ENCODE measurements at regions not wholly inside any gene's neighbourhood (a gene's known extent, or its start where the extent isn't known, plus 50 kb on each side); places are given as distances from the start of the nearest gene placed in this dataset.

DNA sequence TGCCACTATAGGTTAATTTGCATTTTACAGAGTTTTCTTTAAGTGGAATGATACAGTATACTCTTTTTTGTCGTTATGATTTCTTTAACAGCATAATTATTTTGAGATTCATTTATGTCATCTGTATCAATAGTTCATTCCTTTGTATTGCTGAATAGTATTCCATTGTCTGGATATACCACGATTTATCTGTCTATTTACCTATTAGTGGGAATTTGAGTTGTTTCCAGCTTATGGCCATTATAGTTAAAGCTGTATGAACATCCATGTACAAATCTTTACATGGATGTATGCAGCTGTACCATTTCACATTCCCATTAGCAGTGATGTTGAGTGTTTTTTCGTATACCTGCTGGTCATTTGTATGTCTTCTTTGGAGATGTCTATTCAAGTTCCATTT lies 163.9 kb downstream of the ETNK1 start:
- no peaks in the 10 kb centered on the region for H3K27me3 ChIP-seq (ENCODE audit: insufficient read depth, low read length)
- WGBS: 100% methylated on average over 1 of the region's 3 CpGs
- H3K9ac ChIP-seq (ENCODE audit: low read depth, low read length): no peak overlapping the region
- no peak overlapping the region for H3K27ac ChIP-seq (ENCODE audit: low read depth, low read length)
- H3K4me1 ChIP-seq (ENCODE audit: insufficient read depth, low read length): no peaks in the 10 kb centered on the region; the same call in 1 of the 2 replicates
- no peak overlapping the region for H3K4me3 ChIP-seq (ENCODE audit: low read length)
- H3K36me3 ChIP-seq (ENCODE audit: insufficient read depth, low read length): no peaks in the 10 kb centered on the region
- 0 out of 2 replicates have a peak, but pooled peaks cover under 1% of the 10 kb centered on the region for H3K9me3 ChIP-seq (ENCODE audit: insufficient read depth, low read depth, low read length)

DNA sequence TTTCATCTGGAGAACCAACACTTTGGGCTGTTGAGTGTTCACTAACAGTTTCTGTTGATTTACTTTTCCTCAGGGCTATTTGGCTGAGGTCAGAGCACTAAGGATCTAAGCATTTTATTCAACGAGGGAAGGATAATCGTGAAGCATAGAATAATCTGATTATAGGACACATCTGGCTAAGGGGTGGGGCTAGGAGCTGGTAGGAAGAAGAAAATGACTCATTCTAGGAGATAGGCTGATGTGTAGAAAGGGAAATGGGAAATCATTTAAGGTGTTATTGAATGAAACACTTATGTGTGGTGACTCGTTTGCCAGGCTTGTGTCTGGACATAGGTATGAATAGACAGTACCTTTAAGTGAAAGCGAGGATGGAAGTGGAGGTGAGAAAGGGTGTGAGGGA lies 167.2 kb downstream of the ETNK1 start:
- Histone ChIP-seq H3K27ac (ENCODE audit: low read depth, low read length) (no peak overlapping the region), H3K9me3 (ENCODE audit: insufficient read depth, low read depth, low read length) (no peaks in the 10 kb centered on the region), H3K4me1 (ENCODE audit: insufficient read depth, low read length) (no peaks in the 10 kb centered on the region), H3K36me3 (ENCODE audit: insufficient read depth, low read length) (no peaks in the 10 kb centered on the region), H3K4me3 (ENCODE audit: low read length) (no peak overlapping the region), H3K9ac (ENCODE audit: low read depth, low read length) (no peak overlapping the region), H3K27me3 (ENCODE audit: insufficient read depth, low read length) (no peaks in the 10 kb centered on the region)
- WGBS: 90% methylated on average over 4 of the region's 4 CpGs

DNA sequence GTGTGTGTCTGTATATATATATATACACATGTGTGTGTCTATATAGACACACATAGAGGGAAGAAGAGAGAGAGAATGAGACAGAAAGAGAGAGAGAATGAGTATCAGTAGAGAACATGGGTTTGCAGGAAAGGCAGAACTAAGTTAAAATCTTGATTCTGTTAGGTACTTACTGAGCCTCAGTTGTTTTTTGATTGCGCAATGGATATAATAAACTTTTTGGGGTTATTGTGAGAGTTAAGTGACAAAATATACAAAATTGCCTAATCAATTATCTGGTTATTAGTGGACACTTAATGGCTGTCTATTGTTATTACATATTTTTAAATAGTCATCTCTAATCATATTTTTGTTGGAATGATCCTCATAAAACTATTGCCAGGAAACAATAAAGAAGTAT lies 169.0 kb downstream of the ETNK1 start:
- Histone ChIP-seq H3K9me3 (ENCODE audit: insufficient read depth, low read depth, low read length) (no peaks in the 10 kb centered on the region), H3K4me3 (ENCODE audit: low read length) (no peak overlapping the region), H3K4me1 (ENCODE audit: insufficient read depth, low read length) (no peaks in the 10 kb centered on the region), H3K27ac (ENCODE audit: low read depth, low read length) (no peak overlapping the region), H3K27me3 (ENCODE audit: insufficient read depth, low read length) (no peaks in the 10 kb centered on the region), H3K36me3 (ENCODE audit: insufficient read depth, low read length) (no peaks in the 10 kb centered on the region), H3K9ac (ENCODE audit: low read depth, low read length) (no peak overlapping the region)
- WGBS: 79% methylated on average over 1 of the region's 1 CpG

DNA sequence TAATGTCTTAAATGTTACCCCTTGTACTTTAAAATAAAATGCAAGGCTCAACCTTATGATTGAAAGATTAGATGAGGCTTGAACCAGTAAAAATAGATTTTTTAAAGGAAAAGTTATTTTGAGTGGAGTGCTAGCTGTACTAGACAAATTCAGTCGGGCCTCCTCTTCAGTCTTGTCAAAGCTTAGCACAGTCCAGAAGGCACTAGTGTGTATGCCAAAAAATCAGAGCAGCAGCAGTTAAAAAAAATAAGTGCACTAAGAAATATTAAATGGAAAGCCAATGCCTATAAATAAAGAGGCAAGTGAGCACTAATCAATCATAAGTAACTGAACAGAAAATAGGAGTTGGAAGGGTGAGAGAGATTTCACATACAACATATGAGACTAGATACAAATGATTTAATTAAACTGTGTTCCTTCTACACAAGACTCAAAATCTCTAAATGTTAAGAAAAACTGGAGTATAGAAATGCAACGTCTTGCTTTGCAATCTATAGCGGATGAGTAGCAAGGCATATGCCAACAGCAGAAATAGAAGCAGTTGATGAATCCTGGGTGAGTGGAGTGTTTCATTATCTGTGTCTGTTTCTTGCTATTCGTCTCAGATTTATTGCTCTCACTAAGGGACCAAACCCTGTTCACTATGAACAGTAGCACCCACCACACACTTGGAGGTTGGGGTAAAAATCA lies 172.1 kb downstream of the ETNK1 start:
- 0 out of 2 replicates have a peak, but pooled peaks cover 3% of the 10 kb centered on the region for H3K4me1 ChIP-seq (ENCODE audit: insufficient read depth, low read length)
- no peaks in the 10 kb centered on the region for H3K27me3 ChIP-seq (ENCODE audit: insufficient read depth, low read length)
- H3K27ac ChIP-seq (ENCODE audit: low read depth, low read length): no peak overlapping the region
- H3K9ac ChIP-seq (ENCODE audit: low read depth, low read length): no peak overlapping the region
- WGBS: 99% methylated on average over 3 of the region's 4 CpGs
- no peaks in the 10 kb centered on the region for H3K36me3 ChIP-seq (ENCODE audit: insufficient read depth, low read length)
- H3K4me3 ChIP-seq (ENCODE audit: low read length): no peak overlapping the region
- H3K9me3 ChIP-seq (ENCODE audit: insufficient read depth, low read depth, low read length): no peaks in the 10 kb centered on the region

DNA sequence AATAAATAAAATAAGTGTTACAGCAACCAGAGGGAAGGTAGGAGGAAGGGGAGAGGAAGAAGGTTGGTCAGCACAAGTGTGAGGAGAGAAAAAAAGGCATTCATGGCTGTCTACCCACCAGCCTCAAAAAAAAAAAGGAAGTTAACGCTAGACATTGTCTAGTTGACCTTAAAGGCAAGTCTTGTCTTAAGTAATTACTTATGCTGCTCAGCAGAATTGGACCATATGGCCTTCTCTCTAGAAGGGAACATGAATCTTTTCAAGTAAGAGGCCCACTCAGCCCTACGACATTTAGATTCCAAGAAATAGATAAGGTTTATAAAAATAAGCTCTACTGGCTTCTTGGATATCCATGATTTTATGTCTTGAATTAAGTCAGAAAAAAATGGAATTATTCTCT lies 172.7 kb downstream of the ETNK1 start:
- H3K27me3 ChIP-seq (ENCODE audit: insufficient read depth, low read length): no peaks in the 10 kb centered on the region

DNA sequence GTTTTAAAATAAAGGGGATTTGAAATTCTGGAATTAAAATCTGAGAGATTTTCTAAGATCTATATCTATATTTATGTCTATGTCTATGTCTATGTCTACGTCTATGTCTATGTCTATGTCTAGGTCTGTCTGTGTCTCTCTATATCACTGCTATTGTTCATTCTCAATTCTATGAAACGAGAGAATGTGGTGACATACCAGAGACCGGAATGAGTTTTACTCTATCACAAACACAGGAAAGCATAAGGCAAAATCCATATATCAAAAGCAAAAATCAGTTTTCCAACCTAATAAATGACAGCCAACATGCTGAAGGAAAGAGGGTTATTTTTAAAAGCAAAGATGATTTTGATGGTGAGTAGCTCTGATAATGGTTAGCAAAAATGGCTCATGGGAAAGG lies 173.1 kb downstream of the ETNK1 start:
- H3K4me3 ChIP-seq (ENCODE audit: low read length): no peak overlapping the region
- WGBS: 96% methylated on average over 3 of the region's 3 CpGs
- H3K4me1 ChIP-seq (ENCODE audit: insufficient read depth, low read length): peaks cover 8% of the 10 kb centered on the region
- H3K9me3 ChIP-seq (ENCODE audit: insufficient read depth, low read depth, low read length): no peaks in the 10 kb centered on the region
- H3K27ac ChIP-seq (ENCODE audit: low read depth, low read length): no peak overlapping the region
- H3K9ac ChIP-seq (ENCODE audit: low read depth, low read length): no peak overlapping the region
- H3K36me3 ChIP-seq (ENCODE audit: insufficient read depth, low read length): no peaks in the 10 kb centered on the region
- H3K27me3 ChIP-seq (ENCODE audit: insufficient read depth, low read length): no peaks in the 10 kb centered on the region

More for the DNA sequence above, 172.7 kb downstream of the ETNK1 start:
- no peaks in the 10 kb centered on the region for H3K36me3 ChIP-seq (ENCODE audit: insufficient read depth, low read length)
- WGBS: 89% methylated on average over 1 of the region's 2 CpGs
- no peaks in the 10 kb centered on the region for H3K9me3 ChIP-seq (ENCODE audit: insufficient read depth, low read depth, low read length)
- H3K4me3 ChIP-seq (ENCODE audit: low read length): no peak overlapping the region
- H3K9ac ChIP-seq (ENCODE audit: low read depth, low read length): no peak overlapping the region
- H3K27ac ChIP-seq (ENCODE audit: low read depth, low read length): no peak overlapping the region
- H3K4me1 ChIP-seq (ENCODE audit: insufficient read depth, low read length): 0 out of 2 replicates have a peak, but pooled peaks cover 4% of the 10 kb centered on the region

DNA sequence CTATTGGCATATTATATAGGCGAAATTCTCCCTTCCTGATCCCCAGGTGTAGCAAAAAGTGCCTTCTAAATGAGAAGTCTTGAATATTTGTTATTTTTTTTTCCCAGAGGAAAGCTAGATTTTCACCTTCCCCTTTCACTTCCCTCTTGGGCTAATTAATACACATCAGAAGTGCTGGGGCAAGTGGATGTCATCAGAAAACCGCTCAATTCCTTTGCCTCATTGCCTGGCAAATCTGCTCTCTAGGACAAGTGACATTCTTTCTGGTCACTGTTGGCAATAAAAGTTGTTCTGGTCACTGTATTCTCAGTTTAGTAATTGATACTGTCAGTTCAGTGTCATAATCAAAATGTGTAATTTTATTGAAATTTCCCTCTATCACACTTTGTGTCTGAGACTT lies 174.5 kb downstream of the ETNK1 start:
- peaks cover 10% of the 10 kb centered on the region for H3K4me1 ChIP-seq (ENCODE audit: insufficient read depth, low read length)
- 100% methylated on average over 2 of the region's 2 CpGs for WGBS
- no peaks in the 10 kb centered on the region for H3K27me3 ChIP-seq (ENCODE audit: insufficient read depth, low read length)
- no peak overlapping the region for H3K9ac ChIP-seq (ENCODE audit: low read depth, low read length)
- H3K27ac ChIP-seq (ENCODE audit: low read depth, low read length): no peak overlapping the region
- no peaks in the 10 kb centered on the region for H3K36me3 ChIP-seq (ENCODE audit: insufficient read depth, low read length)
- H3K4me3 ChIP-seq (ENCODE audit: low read length): no peak overlapping the region
- H3K9me3 ChIP-seq (ENCODE audit: insufficient read depth, low read depth, low read length): no peaks in the 10 kb centered on the region

DNA sequence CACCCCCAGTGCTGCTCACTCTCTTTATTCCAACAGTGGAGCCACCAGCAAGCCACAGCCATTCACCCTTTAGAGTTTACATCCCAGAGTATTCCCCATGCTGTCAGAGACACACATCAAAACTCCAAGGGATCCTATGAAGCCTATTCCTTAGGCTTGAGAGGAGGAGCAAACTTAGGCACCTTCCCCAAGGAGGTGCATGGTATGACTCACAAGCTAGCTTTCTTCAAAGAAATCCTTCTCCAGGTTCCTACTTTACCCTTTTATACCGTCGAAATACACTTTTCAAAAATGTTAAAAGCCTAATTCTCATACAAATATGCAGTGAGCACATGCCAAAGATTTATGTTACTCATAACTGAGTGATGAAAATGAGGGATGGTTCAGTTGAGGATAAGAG lies 175.4 kb downstream of the ETNK1 start:
- Histone ChIP-seq H3K36me3 (ENCODE audit: insufficient read depth, low read length) (no peaks in the 10 kb centered on the region), H3K9ac (ENCODE audit: low read depth, low read length) (no peak overlapping the region), H3K4me1 (ENCODE audit: insufficient read depth, low read length) (peaks cover 10% of the 10 kb centered on the region), H3K9me3 (ENCODE audit: insufficient read depth, low read depth, low read length) (no peaks in the 10 kb centered on the region), H3K27ac (ENCODE audit: low read depth, low read length) (no peak overlapping the region), H3K4me3 (ENCODE audit: low read length) (no peak overlapping the region), H3K27me3 (ENCODE audit: insufficient read depth, low read length) (no peaks in the 10 kb centered on the region)
- WGBS: 88% methylated on average over 2 of the region's 2 CpGs

DNA sequence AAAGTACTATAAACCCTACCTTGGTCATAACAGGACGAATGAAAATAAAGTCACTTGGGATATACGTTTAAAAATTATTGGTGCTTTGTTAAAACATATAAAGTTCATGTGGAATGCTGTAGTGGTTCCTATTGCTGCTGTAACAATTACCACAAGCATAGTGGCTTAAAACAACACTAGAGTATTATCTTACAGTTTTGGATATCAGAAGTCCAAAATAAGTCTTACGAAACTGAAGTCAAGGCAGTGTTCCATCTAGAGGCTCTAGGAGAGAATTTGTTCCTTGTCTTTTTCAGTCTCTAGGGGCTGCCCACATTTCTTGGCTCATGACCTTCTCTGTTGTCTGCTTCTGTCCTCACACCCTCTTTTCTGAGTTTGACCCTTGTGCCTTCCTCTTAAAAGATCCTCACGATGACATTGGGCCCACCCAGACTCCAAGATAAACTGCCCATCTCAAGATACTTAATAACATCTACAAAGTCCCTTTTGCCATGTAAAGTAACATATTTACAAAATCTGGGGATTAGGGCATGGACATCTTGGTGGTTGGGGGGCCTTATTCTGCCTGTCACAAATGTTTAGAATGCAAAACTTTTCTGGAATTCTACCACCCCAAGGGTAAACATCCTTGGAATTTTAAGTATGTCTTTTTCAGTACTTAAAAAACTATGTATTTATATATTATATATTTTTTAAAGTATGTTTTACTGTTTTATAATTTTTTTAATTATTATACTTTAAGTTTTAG lies 178.1 kb downstream of the ETNK1 start:
- Histone ChIP-seq H3K27me3 (ENCODE audit: insufficient read depth, low read length) (no peaks in the 10 kb centered on the region), H3K9me3 (ENCODE audit: insufficient read depth, low read depth, low read length) (no peaks in the 10 kb centered on the region), H3K36me3 (ENCODE audit: insufficient read depth, low read length) (no peaks in the 10 kb centered on the region), H3K4me1 (ENCODE audit: insufficient read depth, low read length) (peaks cover 10% of the 10 kb centered on the region), H3K4me3 (ENCODE audit: low read length) (no peak overlapping the region), H3K9ac (ENCODE audit: low read depth, low read length) (no peak overlapping the region), H3K27ac (ENCODE audit: low read depth, low read length) (peak overlapping the region; percentile 10; the same call in 1 of the 2 replicates)
- WGBS: 86% methylated on average over 4 of the region's 4 CpGs

DNA sequence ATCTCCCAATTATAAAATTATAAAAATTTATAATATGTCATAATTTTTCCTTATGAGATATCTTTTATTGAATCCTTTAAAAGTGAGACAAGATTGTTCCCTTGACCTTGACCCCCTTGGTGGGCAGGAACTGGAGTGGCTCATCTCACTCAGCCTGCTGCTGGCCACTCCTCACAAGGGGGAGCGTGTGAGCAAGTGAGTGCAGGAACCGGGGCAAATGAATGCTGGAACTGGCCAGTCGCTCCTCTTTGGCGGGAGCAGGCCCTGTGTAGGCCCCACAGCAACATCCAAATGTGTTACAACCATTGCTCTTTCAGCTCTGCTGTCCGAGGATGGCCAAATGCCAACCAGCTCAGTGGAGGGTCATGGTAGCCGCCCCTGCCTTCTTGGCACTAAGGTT lies 178.8 kb downstream of the ETNK1 start:
- H3K9ac ChIP-seq (ENCODE audit: low read depth, low read length): no peak overlapping the region
- WGBS: 92% methylated on average over 6 of the region's 6 CpGs

DNA sequence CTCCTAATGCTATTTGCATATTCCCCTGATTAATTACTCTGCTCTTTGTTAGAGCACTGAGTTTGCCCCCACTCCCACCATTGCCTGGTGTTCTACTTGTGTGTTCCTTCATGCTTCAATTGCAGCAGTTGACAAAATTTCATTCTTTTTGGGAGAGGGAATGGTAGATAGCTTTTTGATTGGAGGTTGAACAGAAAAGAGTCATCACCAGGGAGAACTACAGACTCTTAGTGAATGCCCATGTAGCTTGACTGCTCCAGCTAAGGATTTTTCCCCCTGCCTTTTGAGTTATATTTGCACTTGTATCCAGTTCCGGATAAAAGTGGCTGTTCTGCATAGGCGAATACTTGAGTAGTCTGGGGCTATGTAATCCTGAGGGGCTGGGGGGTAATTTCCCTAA lies 183.9 kb downstream of the ETNK1 start:
- Histone ChIP-seq H3K9ac (ENCODE audit: low read depth, low read length) (no peak overlapping the region), H3K36me3 (ENCODE audit: insufficient read depth, low read length) (no peaks in the 10 kb centered on the region), H3K4me1 (ENCODE audit: insufficient read depth, low read length) (no peaks in the 10 kb centered on the region), H3K9me3 (ENCODE audit: insufficient read depth, low read depth, low read length) (no peaks in the 10 kb centered on the region), H3K4me3 (ENCODE audit: low read length) (no peak overlapping the region), H3K27me3 (ENCODE audit: insufficient read depth, low read length) (no peaks in the 10 kb centered on the region), H3K27ac (ENCODE audit: low read depth, low read length) (no peak overlapping the region)
- WGBS: 94% methylated on average over 2 of the region's 2 CpGs

More for the DNA sequence above, 178.8 kb downstream of the ETNK1 start:
- Histone ChIP-seq H3K4me3 (ENCODE audit: low read length) (no peak overlapping the region), H3K4me1 (ENCODE audit: insufficient read depth, low read length) (peaks cover 10% of the 10 kb centered on the region), H3K36me3 (ENCODE audit: insufficient read depth, low read length) (no peaks in the 10 kb centered on the region), H3K27ac (ENCODE audit: low read depth, low read length) (no peak overlapping the region), H3K9me3 (ENCODE audit: insufficient read depth, low read depth, low read length) (no peaks in the 10 kb centered on the region), H3K27me3 (ENCODE audit: insufficient read depth, low read length) (no peaks in the 10 kb centered on the region)

All from HUES64 (cell line).